Panc1 (cell line): ENCODE measurements at regions not wholly inside any gene's neighbourhood (a gene's known extent, or its start where the extent isn't known, plus 50 kb on each side); places are given as distances from the start of the nearest gene placed in this dataset.

Source experiments
- POLR2AphosphoS5 ChIP-seq: IDR thresholded peaks from 2 replicates; pipeline ENCODE4 v1.6.1; 2012; ENCODE audit warnings: mild to moderate bottlenecking, low read depth, low read length, moderate library complexity
- REST ChIP-seq, 2 experiments: IDR thresholded peaks; 2 replicates each; pipeline ENCODE4 v1.6.1; 2011 to 2012; ENCODE audit warnings: low read depth in 2 of 2, control low read depth in 1 of 2, low read length in 1 of 2, mild to moderate bottlenecking in 1 of 2, moderate library complexity in 1 of 2; ENCODE audit not compliant: insufficient read depth in 1 of 2
- TF ChIP-seq, protein P1 (sequence below): fragments of 450-650 bp; IDR thresholded peaks from 2 replicates; pipeline ENCODE4 v1.5.1; 2017; ENCODE audit warnings: mild to moderate bottlenecking

DNA sequence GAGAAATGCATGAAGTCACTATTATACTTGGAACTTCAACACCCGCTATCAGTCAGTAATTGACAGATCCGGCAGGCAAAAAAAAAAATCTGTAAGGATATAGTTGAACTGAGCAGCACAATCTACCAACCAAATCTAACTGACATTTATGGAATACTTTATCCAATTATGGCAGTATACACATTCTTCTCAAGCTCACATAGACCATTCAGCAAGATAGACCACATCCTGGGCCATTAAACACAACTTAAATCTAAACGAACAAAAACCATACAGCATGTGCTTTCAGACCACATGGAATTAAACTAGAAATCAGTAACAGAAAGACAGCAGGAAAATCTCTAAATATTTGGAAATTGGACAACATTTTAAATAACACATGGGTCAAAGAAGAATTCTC, 112.7 kb downstream of the MPP7 start:
- TF ChIP-seq REST (IDR thresholded peaks at IDR 0.05; ENCODE audit: insufficient read depth in 1 of 2, low read depth in 2 of 2, low read length in 1 of 2) (no peak), POLR2AphosphoS5 (no peak)
- TF ChIP-seq, protein P1, sequence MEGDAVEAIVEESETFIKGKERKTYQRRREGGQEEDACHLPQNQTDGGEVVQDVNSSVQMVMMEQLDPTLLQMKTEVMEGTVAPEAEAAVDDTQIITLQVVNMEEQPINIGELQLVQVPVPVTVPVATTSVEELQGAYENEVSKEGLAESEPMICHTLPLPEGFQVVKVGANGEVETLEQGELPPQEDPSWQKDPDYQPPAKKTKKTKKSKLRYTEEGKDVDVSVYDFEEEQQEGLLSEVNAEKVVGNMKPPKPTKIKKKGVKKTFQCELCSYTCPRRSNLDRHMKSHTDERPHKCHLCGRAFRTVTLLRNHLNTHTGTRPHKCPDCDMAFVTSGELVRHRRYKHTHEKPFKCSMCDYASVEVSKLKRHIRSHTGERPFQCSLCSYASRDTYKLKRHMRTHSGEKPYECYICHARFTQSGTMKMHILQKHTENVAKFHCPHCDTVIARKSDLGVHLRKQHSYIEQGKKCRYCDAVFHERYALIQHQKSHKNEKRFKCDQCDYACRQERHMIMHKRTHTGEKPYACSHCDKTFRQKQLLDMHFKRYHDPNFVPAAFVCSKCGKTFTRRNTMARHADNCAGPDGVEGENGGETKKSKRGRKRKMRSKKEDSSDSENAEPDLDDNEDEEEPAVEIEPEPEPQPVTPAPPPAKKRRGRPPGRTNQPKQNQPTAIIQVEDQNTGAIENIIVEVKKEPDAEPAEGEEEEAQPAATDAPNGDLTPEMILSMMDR = no peak
